B cell (primary cell): ENCODE measurements at regions not wholly inside any gene's neighbourhood (a gene's known extent, or its start where the extent isn't known, plus 50 kb on each side); places are given as distances from the start of the nearest gene placed in this dataset.

Experiments used
- CTCF ChIP-seq: fragments of 200-600 bp; IDR thresholded peaks from one replicate; pipeline ENCODE4 v1.8.0; 2022; ENCODE audit warnings: antibody characterized with exemption, mild to moderate bottlenecking
- EZH2 ChIP-seq: IDR thresholded peaks from 2 replicates; pipeline ENCODE4 v1.6.1; 2012; ENCODE audit warnings: borderline replicate concordance, low read depth, mild to moderate bottlenecking, moderate library complexity, low read length; ENCODE audit not compliant: insufficient read depth, poor library complexity, severe bottlenecking

GRCh38 chr16:5302372-5303114, 204.9 kb upstream of the EEF2KMT start:
- TF ChIP-seq CTCF (no peak), EZH2 (no peak)
